HG03575 (cell line): ENCODE measurements at regions not wholly inside any gene's neighbourhood (a gene's known extent, or its start where the extent isn't known, plus 50 kb on each side); places are given as distances from the start of the nearest gene placed in this dataset.

Experiments used
- ATAC-seq: cut with Tn5 transposase; IDR thresholded peaks from one replicate; pipeline ENCODE4 v1.9.1; 2021; ENCODE audit not compliant: unreplicated experiment, insufficient number of reproducible peaks, low FRiP score; ENCODE audit errors: extremely low read depth

- ATAC-seq, result no peak
Measured at GRCh38 chr12:34350092-34351041, 328.1 kb downstream of the ALG10 start.

- ATAC-seq, result no peak
Measured at GRCh38 chr12:34352098-34352497, 329.8 kb downstream of the ALG10 start.

- no peak for ATAC-seq
Measured at GRCh38 chr12:34354239-34355200, 332.2 kb downstream of the ALG10 start.

- ATAC-seq, result no peak
Measured at GRCh38 chr12:34356233-34356987, 334.1 kb downstream of the ALG10 start.

- ATAC-seq, result no peak
Measured at GRCh38 chr12:34357791-34358190, 335.5 kb downstream of the ALG10 start.

- ATAC-seq, result no peak
Measured at GRCh38 chr12:34358198-34358597, 335.9 kb downstream of the ALG10 start.

GRCh38 chr12:34361721-34362316 lies 339.5 kb downstream of the ALG10 start:
- ATAC-seq, result no peak

GRCh38 chr12:34363050-34363673 lies 340.9 kb downstream of the ALG10 start:
- no peak for ATAC-seq

GRCh38 chr12:34368079-34368478 lies 345.8 kb downstream of the ALG10 start:
- no peak for ATAC-seq

- ATAC-seq, result no peak
Measured at GRCh38 chr12:34371050-34371449, 348.8 kb downstream of the ALG10 start.

GRCh38 chr12:34372003-34372402 lies 349.7 kb downstream of the ALG10 start:
- no peak for ATAC-seq

GRCh38 chr12:34373926-34374325 lies 351.6 kb downstream of the ALG10 start:
- ATAC-seq, result no peak

GRCh38 chr12:34376133-34376799 lies 354.0 kb downstream of the ALG10 start:
- no peak for ATAC-seq

GRCh38 chr12:34377243-34378035 lies 355.1 kb downstream of the ALG10 start:
- no peak for ATAC-seq

- no peak for ATAC-seq
Measured at GRCh38 chr12:34379142-34379541, 356.8 kb downstream of the ALG10 start.

- no peak for ATAC-seq
Measured at GRCh38 chr12:34384693-34385092, 362.4 kb downstream of the ALG10 start.

GRCh38 chr12:34386016-34386415 lies 363.7 kb downstream of the ALG10 start:
- ATAC-seq, result no peak
